Chondrocyte (in vitro differentiated cells): ENCODE measurements at regions not wholly inside any gene's neighbourhood (a gene's known extent, or its start where the extent isn't known, plus 50 kb on each side); places are given as distances from the start of the nearest gene placed in this dataset.

Experiments
- DNase-seq: peaks from one replicate; pipeline ENCODE4 v3.0.0; 2021; ENCODE audit warnings: mixed read lengths, low spot score
- H3K27ac Mint-ChIP-seq: one replicate; pipeline ENCODE4 v1.8.0; 2021; ENCODE audit warnings: mild to moderate bottlenecking, moderate library complexity, mixed read lengths; ENCODE audit not compliant: unreplicated experiment
- H3K27me3 Mint-ChIP-seq: 2 replicates; pipeline ENCODE4 v1.8.0; 2021; ENCODE audit warnings: low read depth, mixed read lengths
- H3K36me3 Mint-ChIP-seq: 2 replicates; pipeline ENCODE4 v1.8.0; 2021; ENCODE audit warnings: low read depth, mixed read lengths
- H3K4me1 Mint-ChIP-seq: 2 replicates; pipeline ENCODE4 v1.8.0; 2021; ENCODE audit warnings: low read depth, mild to moderate bottlenecking, mixed read lengths
- H3K4me3 Mint-ChIP-seq: one replicate; pipeline ENCODE4 v1.8.0; 2021; ENCODE audit warnings: mild to moderate bottlenecking, moderate library complexity, mixed read lengths; ENCODE audit not compliant: unreplicated experiment
- H3K9me3 Mint-ChIP-seq: 2 replicates; pipeline ENCODE4 v1.8.0; 2021; ENCODE audit warnings: low read depth, mixed read lengths
- CTCF ChIP-seq: fragments of 200-600 bp; sonication (generic); IDR thresholded peaks from 2 replicates; pipeline ENCODE4 v1.5.0; 2021; ENCODE audit warnings: antibody characterized with exemption, mild to moderate bottlenecking, moderate library complexity

GRCh38 chrX:45955661-45956060 is 589.6 kb downstream of the ZNF674 start:
- Mint-ChIP-seq H3K27ac (no peak overlapping the region), H3K27me3 (no peaks in the 10 kb centered on the region), H3K4me3 (no peak overlapping the region), H3K4me1 (peaks cover 4% of the 10 kb centered on the region), H3K9me3 (peaks cover 18% of the 10 kb centered on the region), H3K36me3 (no peaks in the 10 kb centered on the region)
- TF ChIP-seq CTCF: no peak
- no peak for DNase-seq

GRCh38 chrX:45954026-45954425 is 591.2 kb downstream of the ZNF674 start:
- no peak overlapping the region for H3K27ac Mint-ChIP-seq
- no peak for TF ChIP-seq CTCF
- H3K36me3 Mint-ChIP-seq: no peaks in the 10 kb centered on the region
- no peaks in the 10 kb centered on the region for H3K27me3 Mint-ChIP-seq
- no peak for DNase-seq
- H3K4me1 Mint-ChIP-seq: peaks cover 4% of the 10 kb centered on the region
- peaks cover 18% of the 10 kb centered on the region for H3K9me3 Mint-ChIP-seq
- H3K4me3 Mint-ChIP-seq: no peak overlapping the region

DNA sequence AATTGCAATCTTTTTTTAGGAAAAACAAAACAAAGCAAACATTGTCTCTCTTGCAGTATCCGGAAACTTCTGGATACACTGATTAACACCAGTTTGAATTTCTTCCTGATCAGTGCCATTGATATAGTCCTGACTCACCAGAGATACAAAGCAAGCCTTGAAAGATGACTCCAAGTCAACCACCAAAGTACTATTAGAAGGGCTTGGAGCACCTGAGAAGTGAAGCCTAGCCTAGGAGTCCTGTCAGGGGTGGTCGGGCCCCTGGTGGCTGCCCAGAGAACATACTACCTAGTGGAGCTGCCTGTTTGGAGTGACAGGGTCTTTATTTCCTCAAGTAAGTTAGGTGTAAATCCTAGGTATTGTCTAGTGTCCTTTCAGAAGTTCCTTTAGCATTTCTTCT is 593.2 kb downstream of the ZNF674 start:
- Mint-ChIP-seq H3K27me3 (no peaks in the 10 kb centered on the region), H3K4me1 (peaks cover 4% of the 10 kb centered on the region), H3K27ac (no peak overlapping the region), H3K4me3 (no peak overlapping the region), H3K36me3 (no peaks in the 10 kb centered on the region), H3K9me3 (peaks cover 8% of the 10 kb centered on the region)
- TF ChIP-seq CTCF: no peak
- no peak for DNase-seq

DNA sequence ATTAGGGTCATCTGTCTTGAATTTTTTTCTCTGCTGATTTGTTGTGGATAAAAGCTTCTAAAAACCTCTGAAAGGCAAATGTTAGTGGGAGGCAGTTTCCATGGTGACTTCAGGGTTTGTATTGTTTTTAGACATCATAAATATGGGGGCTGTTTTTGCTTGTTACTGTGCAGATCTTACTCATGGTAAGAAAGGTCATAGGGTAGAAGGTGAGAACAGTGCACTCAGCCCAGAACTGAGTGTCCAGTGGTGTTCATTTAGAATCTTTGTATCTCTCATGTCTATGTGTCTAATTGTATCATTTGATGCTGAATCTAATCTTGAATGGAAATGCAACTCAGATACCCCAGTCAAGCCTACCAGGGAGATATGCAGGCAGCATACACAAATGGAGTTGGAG is 609.8 kb downstream of the ZNF674 start:
- H3K36me3 Mint-ChIP-seq: no peaks in the 10 kb centered on the region
- peaks cover 12% of the 10 kb centered on the region for H3K9me3 Mint-ChIP-seq
- no peak for DNase-seq

GRCh38 chrX:45912316-45912715 is 632.9 kb downstream of the ZNF674 start:
- Mint-ChIP-seq H3K27me3 (no peaks in the 10 kb centered on the region), H3K4me3 (no peak overlapping the region), H3K9me3 (peaks cover 3% of the 10 kb centered on the region), H3K27ac (no peak overlapping the region), H3K36me3 (no peaks in the 10 kb centered on the region), H3K4me1 (no peaks in the 10 kb centered on the region)
- DNase-seq: no peak
- no peak for TF ChIP-seq CTCF

More for the DNA sequence above, 609.8 kb downstream of the ZNF674 start:
- Mint-ChIP-seq H3K4me1 (no peaks in the 10 kb centered on the region), H3K27ac (no peak overlapping the region), H3K27me3 (no peaks in the 10 kb centered on the region), H3K4me3 (no peak overlapping the region)
- no peak for TF ChIP-seq CTCF
